ENCODE measurements at regions not wholly inside any gene's neighbourhood (a gene's known extent, or its start where the extent isn't known, plus 50 kb on each side); places are given as distances from the start of the nearest gene placed in this dataset.

GRCh38 chrX:65034668-65035445 lies 58.6 kb upstream of the ZC4H2 start, which contains the start of gene ZC3H12B:
TSS of gene ZC3H12B (plus strand) at chrX:65034826.
- H3K4me3 ChIP-seq (ENCODE audit: low read depth, low read length) = peak within 1 kb of the TSS; percentile 36
- DNase-seq (ENCODE audit: low read depth) = peak; percentile 53
- peak; percentile 31 for TF ChIP-seq CTCF (conservative IDR thresholded peaks at IDR 0.05; ENCODE audit: low read depth, low read length)

- peak overlapping the region; percentile 36 for H3K4me3 ChIP-seq (ENCODE audit: low read depth, low read length)
- no peak for TF ChIP-seq CTCF (conservative IDR thresholded peaks at IDR 0.05; ENCODE audit: low read depth, low read length)
- no peak for DNase-seq (ENCODE audit: low read depth)
Observed at GRCh38 chrX:65034292-65034667, 58.0 kb upstream of the ZC4H2 start.
